HG03045 (cell line): ENCODE measurements at regions not wholly inside any gene's neighbourhood (a gene's known extent, or its start where the extent isn't known, plus 50 kb on each side); places are given as distances from the start of the nearest gene placed in this dataset.

Experiments
- ATAC-seq: cut with Tn5 transposase; IDR thresholded peaks from one replicate; pipeline ENCODE4 v1.9.1; 2021; ENCODE audit warnings: mild to moderate bottlenecking, moderate library complexity; ENCODE audit not compliant: unreplicated experiment

GRCh38 chr11:11177156-11177808 lies 175.8 kb downstream of the CSNK2A3 start:
- ATAC-seq = no peak

- ATAC-seq = no peak
Observed at GRCh38 chr11:11173316-11174025, 179.6 kb downstream of the CSNK2A3 start.

GRCh38 chr11:11171854-11172253 lies 181.2 kb downstream of the CSNK2A3 start:
- ATAC-seq = peak; percentile 88

- no peak for ATAC-seq
Observed at GRCh38 chr11:11171285-11171684, 181.8 kb downstream of the CSNK2A3 start.

GRCh38 chr11:11170352-11171084 lies 182.5 kb downstream of the CSNK2A3 start:
- peak; percentile 30 for ATAC-seq

- peak; percentile 46 for ATAC-seq
Observed at GRCh38 chr11:11169715-11170351, 183.2 kb downstream of the CSNK2A3 start.

GRCh38 chr11:11167806-11168205 lies 185.2 kb downstream of the CSNK2A3 start:
- ATAC-seq = no peak

GRCh38 chr11:11164334-11164690 lies 188.7 kb downstream of the CSNK2A3 start:
- no peak for ATAC-seq

- no peak for ATAC-seq
Observed at GRCh38 chr11:11163669-11164333, 189.2 kb downstream of the CSNK2A3 start.

GRCh38 chr11:11163236-11163635 lies 189.8 kb downstream of the CSNK2A3 start:
- no peak for ATAC-seq

- ATAC-seq = no peak
Observed at GRCh38 chr11:11157185-11157584, 195.9 kb downstream of the CSNK2A3 start.

- ATAC-seq = no peak
Observed at GRCh38 chr11:11155962-11156815, 196.9 kb downstream of the CSNK2A3 start.

GRCh38 chr11:11152877-11153276 lies 200.2 kb downstream of the CSNK2A3 start:
- ATAC-seq = no peak

GRCh38 chr11:11149671-11150459 lies 203.2 kb downstream of the CSNK2A3 start:
- ATAC-seq = no peak

GRCh38 chr11:11148596-11148995 lies 204.5 kb downstream of the CSNK2A3 start:
- ATAC-seq = no peak

GRCh38 chr11:11148104-11148509 lies 204.9 kb downstream of the CSNK2A3 start:
- no peak for ATAC-seq

GRCh38 chr11:11146830-11147229 lies 206.2 kb downstream of the CSNK2A3 start:
- no peak for ATAC-seq

- no peak for ATAC-seq
Observed at GRCh38 chr11:11143849-11144248, 209.2 kb downstream of the CSNK2A3 start.

- ATAC-seq = no peak
Observed at GRCh38 chr11:11142430-11142829, 210.6 kb downstream of the CSNK2A3 start.
